ENCODE measurements at regions not wholly inside any gene's neighbourhood (a gene's known extent, or its start where the extent isn't known, plus 50 kb on each side); places are given as distances from the start of the nearest gene placed in this dataset.

DNA sequence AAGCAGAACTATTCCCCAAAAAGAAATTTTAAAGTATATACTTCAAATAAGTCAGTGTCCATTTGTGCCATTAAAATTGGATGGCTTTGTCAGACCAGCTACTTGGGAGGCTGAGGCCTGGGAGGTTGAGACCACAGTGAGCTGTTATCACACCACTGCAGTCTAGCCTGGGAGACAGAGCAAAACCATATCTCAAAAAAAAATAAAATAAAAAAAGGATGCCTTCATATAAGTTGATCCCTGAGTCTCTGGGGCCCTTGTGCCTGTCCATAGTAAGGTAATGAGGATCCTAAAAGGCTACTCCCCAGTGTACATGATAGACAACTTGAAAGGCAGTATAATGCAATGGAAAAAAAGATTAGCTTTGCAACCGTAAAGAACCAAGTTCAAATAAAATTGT is 81.2 kb upstream of the BARHL2 start:
- Histone ChIP-seq H3K4me1 (ENCODE audit: control insufficient read depth, insufficient read depth, low read length) (no peaks in the 10 kb centered on the region), H3K9me3 (ENCODE audit: control insufficient read depth, insufficient read depth, low read depth, low read length) (no peaks in the 10 kb centered on the region), H3K27ac (ENCODE audit: low read length) (no peak overlapping the region), H3K27me3 (ENCODE audit: control insufficient read depth, insufficient read depth, low read length) (peaks cover 3% of the 10 kb centered on the region; the same call in 1 of the 2 replicates), H3K4me3 (ENCODE audit: low read depth in 2 of 2, low read length in 2 of 2) (no peak overlapping the region), H3K36me3 (ENCODE audit: control insufficient read depth, insufficient read depth, low read length) (no peaks in the 10 kb centered on the region)
- ChIA-PET POLR2A (no interaction called here), CTCF (no interaction called here)
- intact Hi-C loops (cut with micrococcal nuclease; ENCODE audit: unreplicated experiment) (no loop called here), in situ Hi-C loops (cut with HindIII; ENCODE audit: low pct_unique_long_range_greater_than_20kb, low sequenced_read_pairs) (no loop called here)
- no TSS peak for BruUV-seq (replicated peaks)
- TF ChIP-seq POLR2AphosphoS5 (IDR thresholded peaks at IDR 0.05; ENCODE audit: low read depth, low read length): no peak
- TF ChIP-seq, protein P1, sequence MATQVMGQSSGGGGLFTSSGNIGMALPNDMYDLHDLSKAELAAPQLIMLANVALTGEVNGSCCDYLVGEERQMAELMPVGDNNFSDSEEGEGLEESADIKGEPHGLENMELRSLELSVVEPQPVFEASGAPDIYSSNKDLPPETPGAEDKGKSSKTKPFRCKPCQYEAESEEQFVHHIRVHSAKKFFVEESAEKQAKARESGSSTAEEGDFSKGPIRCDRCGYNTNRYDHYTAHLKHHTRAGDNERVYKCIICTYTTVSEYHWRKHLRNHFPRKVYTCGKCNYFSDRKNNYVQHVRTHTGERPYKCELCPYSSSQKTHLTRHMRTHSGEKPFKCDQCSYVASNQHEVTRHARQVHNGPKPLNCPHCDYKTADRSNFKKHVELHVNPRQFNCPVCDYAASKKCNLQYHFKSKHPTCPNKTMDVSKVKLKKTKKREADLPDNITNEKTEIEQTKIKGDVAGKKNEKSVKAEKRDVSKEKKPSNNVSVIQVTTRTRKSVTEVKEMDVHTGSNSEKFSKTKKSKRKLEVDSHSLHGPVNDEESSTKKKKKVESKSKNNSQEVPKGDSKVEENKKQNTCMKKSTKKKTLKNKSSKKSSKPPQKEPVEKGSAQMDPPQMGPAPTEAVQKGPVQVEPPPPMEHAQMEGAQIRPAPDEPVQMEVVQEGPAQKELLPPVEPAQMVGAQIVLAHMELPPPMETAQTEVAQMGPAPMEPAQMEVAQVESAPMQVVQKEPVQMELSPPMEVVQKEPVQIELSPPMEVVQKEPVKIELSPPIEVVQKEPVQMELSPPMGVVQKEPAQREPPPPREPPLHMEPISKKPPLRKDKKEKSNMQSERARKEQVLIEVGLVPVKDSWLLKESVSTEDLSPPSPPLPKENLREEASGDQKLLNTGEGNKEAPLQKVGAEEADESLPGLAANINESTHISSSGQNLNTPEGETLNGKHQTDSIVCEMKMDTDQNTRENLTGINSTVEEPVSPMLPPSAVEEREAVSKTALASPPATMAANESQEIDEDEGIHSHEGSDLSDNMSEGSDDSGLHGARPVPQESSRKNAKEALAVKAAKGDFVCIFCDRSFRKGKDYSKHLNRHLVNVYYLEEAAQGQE (IDR thresholded peaks at IDR 0.05; ENCODE audit: insufficient read depth in 1 of 2, low read depth in 2 of 2, low read length in 1 of 2): no peak
- TF ChIP-seq, protein P2, sequence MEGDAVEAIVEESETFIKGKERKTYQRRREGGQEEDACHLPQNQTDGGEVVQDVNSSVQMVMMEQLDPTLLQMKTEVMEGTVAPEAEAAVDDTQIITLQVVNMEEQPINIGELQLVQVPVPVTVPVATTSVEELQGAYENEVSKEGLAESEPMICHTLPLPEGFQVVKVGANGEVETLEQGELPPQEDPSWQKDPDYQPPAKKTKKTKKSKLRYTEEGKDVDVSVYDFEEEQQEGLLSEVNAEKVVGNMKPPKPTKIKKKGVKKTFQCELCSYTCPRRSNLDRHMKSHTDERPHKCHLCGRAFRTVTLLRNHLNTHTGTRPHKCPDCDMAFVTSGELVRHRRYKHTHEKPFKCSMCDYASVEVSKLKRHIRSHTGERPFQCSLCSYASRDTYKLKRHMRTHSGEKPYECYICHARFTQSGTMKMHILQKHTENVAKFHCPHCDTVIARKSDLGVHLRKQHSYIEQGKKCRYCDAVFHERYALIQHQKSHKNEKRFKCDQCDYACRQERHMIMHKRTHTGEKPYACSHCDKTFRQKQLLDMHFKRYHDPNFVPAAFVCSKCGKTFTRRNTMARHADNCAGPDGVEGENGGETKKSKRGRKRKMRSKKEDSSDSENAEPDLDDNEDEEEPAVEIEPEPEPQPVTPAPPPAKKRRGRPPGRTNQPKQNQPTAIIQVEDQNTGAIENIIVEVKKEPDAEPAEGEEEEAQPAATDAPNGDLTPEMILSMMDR (IDR thresholded peaks at IDR 0.05): no peak
- no peak for TF ChIP-seq TCF7L2 (IDR thresholded peaks at IDR 0.05; ENCODE audit: low read depth, low read length)
- no peak for TF ChIP-seq SIN3A (IDR thresholded peaks at IDR 0.05; ENCODE audit: borderline replicate concordance, insufficient read depth, low read depth, low read length)
- ATAC-seq (no peak), DNase-seq (ENCODE audit: low read depth, low spot score) (no peak)

DNA sequence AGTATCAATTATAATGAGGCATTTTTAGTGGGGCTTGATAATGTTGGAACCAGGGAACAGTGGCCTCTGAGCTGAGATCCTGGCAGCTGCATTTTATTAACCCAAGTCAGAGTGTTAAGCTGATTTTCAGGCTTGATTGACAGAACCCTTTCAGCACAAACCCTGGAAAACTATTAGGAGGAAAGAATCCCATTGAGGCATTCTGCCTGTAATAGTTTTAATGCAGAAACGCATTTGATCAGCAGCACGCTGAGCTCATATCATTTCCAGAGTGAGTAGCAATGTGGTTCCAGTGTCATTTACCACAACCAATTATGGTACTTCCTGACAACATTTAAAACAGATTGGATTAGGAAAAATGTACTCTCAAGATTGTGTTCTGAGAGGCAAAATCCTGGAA is 78.3 kb upstream of the BARHL2 start:
- no TSS peak for BruUV-seq (replicated peaks)
- peaks cover 3% of the 10 kb centered on the region; the same call in 1 of the 2 replicates for H3K27me3 ChIP-seq (ENCODE audit: control insufficient read depth, insufficient read depth, low read length)
- CTCF ChIA-PET: no interaction called here

More for the DNA sequence above, 78.3 kb upstream of the BARHL2 start:
- DNase-seq (ENCODE audit: low read depth, low spot score) (no peak), ATAC-seq (no peak)
- POLR2A ChIA-PET: no interaction called here
- H3K27ac ChIP-seq (ENCODE audit: low read length): no peak overlapping the region
- in situ Hi-C loops (cut with HindIII; ENCODE audit: low pct_unique_long_range_greater_than_20kb, low sequenced_read_pairs) (no loop called here), intact Hi-C loops (cut with micrococcal nuclease; ENCODE audit: unreplicated experiment) (no loop called here)
- no peaks in the 10 kb centered on the region for H3K9me3 ChIP-seq (ENCODE audit: control insufficient read depth, insufficient read depth, low read depth, low read length)
- H3K36me3 ChIP-seq (ENCODE audit: control insufficient read depth, insufficient read depth, low read length): no peaks in the 10 kb centered on the region
- TF ChIP-seq, protein P1 (IDR thresholded peaks at IDR 0.05; ENCODE audit: insufficient read depth in 1 of 2, low read depth in 2 of 2, low read length in 1 of 2): no peak
- TF ChIP-seq SIN3A (IDR thresholded peaks at IDR 0.05; ENCODE audit: borderline replicate concordance, insufficient read depth, low read depth, low read length) (no peak), POLR2AphosphoS5 (IDR thresholded peaks at IDR 0.05; ENCODE audit: low read depth, low read length) (no peak), TCF7L2 (IDR thresholded peaks at IDR 0.05; ENCODE audit: low read depth, low read length) (no peak)
- TF ChIP-seq, protein P2 (IDR thresholded peaks at IDR 0.05): no peak
- no peak overlapping the region for H3K4me3 ChIP-seq (ENCODE audit: low read depth in 2 of 2, low read length in 2 of 2)
- no peaks in the 10 kb centered on the region for H3K4me1 ChIP-seq (ENCODE audit: control insufficient read depth, insufficient read depth, low read length)
